Uterus (tissue), 3 donors: ENCODE measurements at regions not wholly inside any gene's neighbourhood (a gene's known extent, or its start where the extent isn't known, plus 50 kb on each side); places are given as distances from the start of the nearest gene placed in this dataset.

Experiments
- DNase-seq, 2 donors: peaks; one replicate each; pipeline ENCODE4 v3.0.0-alpha.2; 2019 to 2020
- H3K27ac ChIP-seq, 2 donors: fragments of 200-600 bp; sonication (generic); 1 replicate in 1 of 2; 2 replicates in 1 of 2; pipeline ENCODE4 v1.5.1; 2016 to 2018
- H3K27me3 ChIP-seq, 2 donors: fragments of 200-600 bp; sonication (generic); one replicate each; pipeline ENCODE4 v1.5.1; 2018 to 2019; ENCODE audit warnings: control low read depth in 1 of 2
- H3K36me3 ChIP-seq, 2 donors: fragments of 200-600 bp; sonication (generic); one replicate each; pipeline ENCODE4 v1.5.1; 2019; ENCODE audit warnings: control low read depth in 1 of 2
- H3K4me1 ChIP-seq, 2 donors: fragments of 200-600 bp; sonication (generic); one replicate each; pipeline ENCODE4 v1.5.1; 2018 to 2019; ENCODE audit warnings: control low read depth in 1 of 2
- H3K4me3 ChIP-seq, 2 donors: fragments of 200-600 bp; sonication (generic); 1 replicate in 1 of 2; 2 replicates in 1 of 2; pipeline ENCODE4 v1.5.1; 2018 to 2019; ENCODE audit warnings: mild to moderate bottlenecking in 1 of 2
- H3K9me3 ChIP-seq, 2 donors: fragments of 200-600 bp; sonication (generic); one replicate each; pipeline ENCODE4 v1.5.1; 2019; ENCODE audit warnings: control low read depth in 1 of 2
- CTCF ChIP-seq, 4 experiments: fragments of 200-600 bp in 2 of 4; fragments of 450-650 bp in 2 of 4; sonication (generic) in 2 of 4; IDR thresholded peaks; one replicate each; pipeline ENCODE4 v1.5.1; 2016 to 2019; ENCODE audit warnings: antibody characterized with exemption in 4 of 4, mild to moderate bottlenecking in 2 of 4, moderate library complexity in 1 of 4
- POLR2A ChIP-seq, 2 donors: fragments of 450-650 bp; IDR thresholded peaks; one replicate each; pipeline ENCODE4 v1.6.1; 2016; ENCODE audit warnings: antibody characterized with exemption in 2 of 2, mild to moderate bottlenecking in 1 of 2, moderate library complexity in 1 of 2
- intact Hi-C: fragments of 100-400 bp; cut with DNase I; formaldehyde crosslinking; loops from one replicate; pipeline ENCODE4 v1.15.1; 2023; ENCODE audit warnings: low total_unique reads
- donor health status: DM: yes; HTN: yes; CAD: no.

DNA sequence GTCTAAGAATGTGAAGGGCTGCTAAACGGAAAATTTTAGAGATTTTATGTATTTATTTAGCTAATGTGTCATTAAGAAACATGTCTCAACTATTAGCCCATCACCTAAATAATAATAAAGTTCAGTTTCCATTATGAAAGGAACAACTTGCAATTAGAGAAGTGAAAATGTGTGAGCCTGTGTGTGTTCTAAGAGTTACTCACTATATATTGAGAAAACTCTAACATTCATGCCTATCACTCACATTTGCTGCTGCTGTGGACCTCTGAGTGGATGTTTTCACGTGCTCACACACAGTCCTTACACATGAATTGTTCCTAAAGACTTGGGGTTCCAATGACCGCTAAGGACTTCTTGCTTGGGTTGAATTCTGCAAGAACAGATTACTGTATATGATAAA, 364.0 kb downstream of the TMA16 start:
- intact Hi-C loops, result no loop called here
- TF ChIP-seq CTCF (IDR thresholded peaks at IDR 0.05) (no peak), POLR2A (IDR thresholded peaks at IDR 0.05) (no peak)

DNA sequence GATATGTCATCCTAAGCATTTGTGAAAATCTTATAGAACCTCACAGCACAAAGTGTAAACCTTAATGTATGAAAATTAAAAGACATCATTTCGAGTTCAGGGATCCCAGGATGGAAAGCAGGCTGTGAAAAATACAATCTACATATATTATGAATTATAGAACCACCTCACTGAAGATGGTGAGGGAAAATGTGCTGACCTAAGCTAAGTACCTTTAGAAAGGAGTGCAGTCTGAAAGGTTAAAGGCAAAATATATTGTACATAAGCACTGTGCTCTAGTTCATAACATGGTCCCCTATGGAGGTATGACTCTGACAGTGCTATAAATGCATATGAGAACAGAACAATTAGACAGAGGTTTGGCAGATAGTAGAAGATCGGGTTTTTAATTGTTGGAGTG, 368.6 kb downstream of the TMA16 start:
- Histone ChIP-seq H3K4me1 (no peaks in the 10 kb centered on the region), H3K27me3 (no peaks in the 10 kb centered on the region), H3K27ac (no peak overlapping the region), H3K4me3 (no peak overlapping the region), H3K36me3 (no peaks in the 10 kb centered on the region), H3K9me3 (no peaks in the 10 kb centered on the region)
- no peak for DNase-seq
- intact Hi-C loops, result no loop called here
- TF ChIP-seq POLR2A (IDR thresholded peaks at IDR 0.05), result no peak
- no peak for TF ChIP-seq CTCF (IDR thresholded peaks at IDR 0.05)

More for the DNA sequence above, 364.0 kb downstream of the TMA16 start:
- Histone ChIP-seq H3K4me3 (no peak overlapping the region), H3K9me3 (no peaks in the 10 kb centered on the region), H3K27me3 (no peaks in the 10 kb centered on the region), H3K36me3 (no peaks in the 10 kb centered on the region), H3K4me1 (no peaks in the 10 kb centered on the region), H3K27ac (no peak overlapping the region)
- DNase-seq, result no peak

GRCh38 chr4:163865010-163865409, 370.5 kb downstream of the TMA16 start:
- H3K36me3 ChIP-seq, result no peaks in the 10 kb centered on the region
- H3K9me3 ChIP-seq, result no peaks in the 10 kb centered on the region
- intact Hi-C loops, result no loop called here
- DNase-seq, result no peak
- H3K4me1 ChIP-seq, result no peaks in the 10 kb centered on the region
- no peak overlapping the region for H3K27ac ChIP-seq
- TF ChIP-seq CTCF (IDR thresholded peaks at IDR 0.05) (no peak), POLR2A (IDR thresholded peaks at IDR 0.05) (no peak)
- no peaks in the 10 kb centered on the region for H3K27me3 ChIP-seq
- H3K4me3 ChIP-seq, result no peak overlapping the region

GRCh38 chr4:163866728-163867315, 372.3 kb downstream of the TMA16 start:
- H3K4me1 ChIP-seq, result no peaks in the 10 kb centered on the region
- intact Hi-C loops, result no loop called here
- H3K27ac ChIP-seq, result no peak overlapping the region
- H3K36me3 ChIP-seq, result no peaks in the 10 kb centered on the region
- H3K27me3 ChIP-seq, result no peaks in the 10 kb centered on the region
- no peaks in the 10 kb centered on the region for H3K9me3 ChIP-seq
- TF ChIP-seq CTCF (IDR thresholded peaks at IDR 0.05), result no peak
- no peak for TF ChIP-seq POLR2A (IDR thresholded peaks at IDR 0.05)
- H3K4me3 ChIP-seq, result no peak overlapping the region
- DNase-seq, result no peak

DNA sequence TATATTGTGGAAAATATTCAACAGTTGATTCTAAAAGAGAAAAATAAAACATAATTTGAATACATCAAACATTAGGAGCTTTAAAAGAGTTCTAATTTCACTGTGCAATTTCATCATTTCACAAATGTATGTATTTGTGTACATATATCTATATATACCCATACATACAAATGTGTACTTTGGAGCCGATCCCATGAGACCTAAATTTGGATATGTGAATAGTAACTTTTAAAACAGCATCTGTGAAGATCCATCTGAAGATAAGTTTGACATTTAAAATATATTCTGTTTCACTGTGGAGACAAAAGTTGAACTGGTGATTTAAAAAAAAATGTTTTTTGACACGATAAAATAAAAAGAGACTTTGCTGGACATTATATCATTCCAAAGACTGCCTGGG, 374.0 kb downstream of the TMA16 start:
- H3K4me1 ChIP-seq, result no peaks in the 10 kb centered on the region
- H3K9me3 ChIP-seq, result no peaks in the 10 kb centered on the region
- no peak for TF ChIP-seq POLR2A (IDR thresholded peaks at IDR 0.05)
- TF ChIP-seq CTCF (IDR thresholded peaks at IDR 0.05), result no peak
- H3K36me3 ChIP-seq, result no peaks in the 10 kb centered on the region
- no peaks in the 10 kb centered on the region for H3K27me3 ChIP-seq
- intact Hi-C loops, result no loop called here
- H3K4me3 ChIP-seq, result no peak overlapping the region
- no peak overlapping the region for H3K27ac ChIP-seq
- no peak for DNase-seq
